ENCODE measurements at regions not wholly inside any gene's neighbourhood (a gene's known extent, or its start where the extent isn't known, plus 50 kb on each side); places are given as distances from the start of the nearest gene placed in this dataset.

DNA sequence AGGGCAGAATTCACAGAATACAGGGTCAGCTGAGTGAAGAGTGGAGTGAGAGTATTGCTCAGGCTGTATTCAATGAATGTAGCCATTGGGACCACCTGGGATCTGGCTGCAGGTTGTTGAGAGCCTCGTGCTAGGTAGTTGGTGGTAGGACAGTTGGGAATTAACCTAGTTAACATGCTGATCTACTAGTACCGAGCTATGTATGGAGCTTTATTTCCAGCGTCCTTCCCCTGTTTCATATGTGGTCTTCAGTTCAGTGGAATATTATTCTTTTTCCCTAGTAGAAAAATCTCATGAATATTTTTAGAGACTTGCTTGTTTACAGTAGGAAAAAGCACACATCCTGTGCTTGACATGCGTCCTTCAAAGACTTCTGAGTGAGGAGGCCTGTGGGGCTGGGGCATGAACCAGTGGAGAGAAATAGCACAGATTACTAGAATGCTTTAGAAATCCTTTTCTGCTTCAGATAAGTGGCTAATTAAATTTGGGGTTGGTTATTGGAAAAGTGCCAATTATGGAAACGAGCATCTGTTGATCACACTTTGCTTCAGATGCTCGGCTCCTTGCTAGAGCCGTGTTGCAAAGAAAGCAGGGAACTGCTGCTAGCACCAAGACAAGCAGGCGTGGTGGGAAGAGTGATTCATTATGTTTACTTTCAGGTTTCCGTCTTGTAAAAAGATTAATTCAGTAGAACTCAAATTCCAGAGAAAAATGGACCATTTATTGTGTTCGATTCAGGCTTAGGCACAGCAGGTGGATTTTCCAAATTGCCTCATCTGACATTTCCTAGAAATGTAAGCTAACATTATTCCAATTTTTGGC, 53.6 kb downstream of the ARF6 start:
- Histone ChIP-seq H2AFZ (ENCODE audit: low read depth, low read length) (no peak overlapping the region), H3K4me2 (ENCODE audit: low read length) (peak overlapping the region; percentile 53), H3K4me1 (ENCODE audit: insufficient read depth, low read length) (peaks cover 9% of the 10 kb centered on the region), H3K9me3 (ENCODE audit: insufficient read depth, low read depth, low read length) (no peaks in the 10 kb centered on the region), H3K36me3 (ENCODE audit: insufficient read depth, low read length) (no peaks in the 10 kb centered on the region), H4K20me1 (ENCODE audit: insufficient read depth, low read length) (no peaks in the 10 kb centered on the region), H3K9ac (ENCODE audit: low read length) (no peak overlapping the region), H3K27me3 (ENCODE audit: insufficient read depth, low read length) (no peaks in the 10 kb centered on the region), H3K4me3 (ENCODE audit: insufficient read depth, low read depth, low read length) (no peak overlapping the region), H3K79me2 (ENCODE audit: insufficient read depth, low read length) (no peaks in the 10 kb centered on the region), H3K27ac (ENCODE audit: low read depth, low read length) (no peak overlapping the region)
- no peak for FAIRE-seq
- no peak overlapping the region for H3K4me3 Mint-ChIP-seq (ENCODE audit: unreplicated experiment)
- DNase-seq (ENCODE audit: low read depth): peak; percentile 76
- H3K36me3 Mint-ChIP-seq (ENCODE audit: low read depth, unreplicated experiment): no peaks in the 10 kb centered on the region
- no peaks in the 10 kb centered on the region for H3K27me3 Mint-ChIP-seq (ENCODE audit: low read depth, unreplicated experiment)
- TF ChIP-seq, protein P1, sequence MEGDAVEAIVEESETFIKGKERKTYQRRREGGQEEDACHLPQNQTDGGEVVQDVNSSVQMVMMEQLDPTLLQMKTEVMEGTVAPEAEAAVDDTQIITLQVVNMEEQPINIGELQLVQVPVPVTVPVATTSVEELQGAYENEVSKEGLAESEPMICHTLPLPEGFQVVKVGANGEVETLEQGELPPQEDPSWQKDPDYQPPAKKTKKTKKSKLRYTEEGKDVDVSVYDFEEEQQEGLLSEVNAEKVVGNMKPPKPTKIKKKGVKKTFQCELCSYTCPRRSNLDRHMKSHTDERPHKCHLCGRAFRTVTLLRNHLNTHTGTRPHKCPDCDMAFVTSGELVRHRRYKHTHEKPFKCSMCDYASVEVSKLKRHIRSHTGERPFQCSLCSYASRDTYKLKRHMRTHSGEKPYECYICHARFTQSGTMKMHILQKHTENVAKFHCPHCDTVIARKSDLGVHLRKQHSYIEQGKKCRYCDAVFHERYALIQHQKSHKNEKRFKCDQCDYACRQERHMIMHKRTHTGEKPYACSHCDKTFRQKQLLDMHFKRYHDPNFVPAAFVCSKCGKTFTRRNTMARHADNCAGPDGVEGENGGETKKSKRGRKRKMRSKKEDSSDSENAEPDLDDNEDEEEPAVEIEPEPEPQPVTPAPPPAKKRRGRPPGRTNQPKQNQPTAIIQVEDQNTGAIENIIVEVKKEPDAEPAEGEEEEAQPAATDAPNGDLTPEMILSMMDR (IDR thresholded peaks at IDR 0.05; ENCODE audit: insufficient read depth, low read depth, low read length): no peak
- no peak for TF ChIP-seq EZH2 (IDR thresholded peaks at IDR 0.05; ENCODE audit: insufficient read depth, low read length)
- no peaks in the 10 kb centered on the region for H3K9me3 Mint-ChIP-seq (ENCODE audit: unreplicated experiment)
- no peak overlapping the region for H3K27ac Mint-ChIP-seq (ENCODE audit: unreplicated experiment)
- H3K4me1 Mint-ChIP-seq (ENCODE audit: low read depth, unreplicated experiment): peaks cover 19% of the 10 kb centered on the region

DNA sequence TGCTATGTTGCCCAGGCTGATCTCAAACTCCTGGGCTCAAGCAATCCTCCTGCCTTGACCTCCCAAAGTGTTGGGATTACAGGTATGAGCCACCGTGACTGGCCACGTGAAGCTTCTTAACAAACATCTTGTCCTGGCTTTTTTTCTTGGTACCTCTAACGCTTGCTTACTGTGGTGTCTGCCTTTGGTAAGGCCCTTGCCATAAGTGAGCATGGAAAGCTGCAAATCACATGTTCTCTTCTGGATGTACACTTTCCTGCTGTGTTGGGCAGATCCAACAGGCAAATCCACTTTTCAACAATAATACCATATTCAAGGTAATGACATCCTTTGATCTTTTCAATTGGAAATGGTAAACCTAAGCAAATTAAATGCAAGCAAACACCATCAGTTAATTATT, 54.6 kb downstream of the ARF6 start:
- Histone ChIP-seq H3K27ac (ENCODE audit: low read depth, low read length) (no peak overlapping the region), H3K79me2 (ENCODE audit: insufficient read depth, low read length) (no peaks in the 10 kb centered on the region), H3K27me3 (ENCODE audit: insufficient read depth, low read length) (no peaks in the 10 kb centered on the region), H3K4me3 (ENCODE audit: insufficient read depth, low read depth, low read length) (no peak overlapping the region), H3K4me2 (ENCODE audit: low read length) (no peak overlapping the region), H3K36me3 (ENCODE audit: insufficient read depth, low read length) (no peaks in the 10 kb centered on the region), H3K9ac (ENCODE audit: low read length) (no peak overlapping the region), H3K9me3 (ENCODE audit: insufficient read depth, low read depth, low read length) (no peaks in the 10 kb centered on the region), H3K4me1 (ENCODE audit: insufficient read depth, low read length) (peaks cover 9% of the 10 kb centered on the region), H4K20me1 (ENCODE audit: insufficient read depth, low read length) (no peaks in the 10 kb centered on the region), H2AFZ (ENCODE audit: low read depth, low read length) (no peak overlapping the region)
- no peaks in the 10 kb centered on the region for H3K9me3 Mint-ChIP-seq (ENCODE audit: unreplicated experiment)
- H3K4me1 Mint-ChIP-seq (ENCODE audit: low read depth, unreplicated experiment): peaks cover 19% of the 10 kb centered on the region
- TF ChIP-seq, protein P1 (IDR thresholded peaks at IDR 0.05; ENCODE audit: insufficient read depth, low read depth, low read length): no peak
- no peak for TF ChIP-seq EZH2 (IDR thresholded peaks at IDR 0.05; ENCODE audit: insufficient read depth, low read length)
- H3K27me3 Mint-ChIP-seq (ENCODE audit: low read depth, unreplicated experiment): no peaks in the 10 kb centered on the region
- H3K4me3 Mint-ChIP-seq (ENCODE audit: unreplicated experiment): no peak overlapping the region
- DNase-seq (ENCODE audit: low read depth) (no peak), FAIRE-seq (no peak)
- no peak overlapping the region for H3K27ac Mint-ChIP-seq (ENCODE audit: unreplicated experiment)
- no peaks in the 10 kb centered on the region for H3K36me3 Mint-ChIP-seq (ENCODE audit: low read depth, unreplicated experiment)

Measured in astrocyte (in vitro differentiated cells and primary cell).